ENCODE measurements at regions not wholly inside any gene's neighbourhood (a gene's known extent, or its start where the extent isn't known, plus 50 kb on each side); places are given as distances from the start of the nearest gene placed in this dataset.

- TF ChIP-seq WT1 (tag by site-specific recombination; IDR thresholded peaks at IDR 0.05) = no peak
- no peak for TF ChIP-seq ZNF114 (tag by site-specific recombination; IDR thresholded peaks at IDR 0.05)
- TF ChIP-seq ZNF311 (tag by site-specific recombination; IDR thresholded peaks at IDR 0.05; ENCODE audit: borderline replicate concordance) = no peak
Measured at GRCh38 chr4:43189741-43190140, 297.2 kb downstream of the GRXCR1 start.
